ENCODE measurements at regions not wholly inside any gene's neighbourhood (a gene's known extent, or its start where the extent isn't known, plus 50 kb on each side); places are given as distances from the start of the nearest gene placed in this dataset.

- Histone ChIP-seq H3K9ac (no peak overlapping the region), H3K27ac (no peak overlapping the region), H3K79me2 (ENCODE audit: insufficient read depth, low read depth) (no peaks in the 10 kb centered on the region)
Observed at GRCh38 chr14:71613168-71613567, 319.1 kb upstream of the RGS6 start.

GRCh38 chr14:71616013-71616412, 316.2 kb upstream of the RGS6 start:
- H3K4me3 ChIP-seq (IDR thresholded peaks at IDR 0.05; ENCODE audit: insufficient read depth, low read depth, low read length), result no peak overlapping the region
- no peak overlapping the region for H3K27ac ChIP-seq
- no peak overlapping the region for H3K4me2 ChIP-seq
- no peak overlapping the region for H3K9ac ChIP-seq
- no peaks in the 10 kb centered on the region for H3K27me3 ChIP-seq (ENCODE audit: insufficient read depth, low read depth)
- no peaks in the 10 kb centered on the region for H4K20me1 ChIP-seq (ENCODE audit: insufficient read depth)
- no peak overlapping the region for H2AFZ ChIP-seq (ENCODE audit: low read depth)
- no peak for TF ChIP-seq CTCF (conservative IDR thresholded peaks at IDR 0.05; ENCODE audit: low read depth, low read length)
- H3K79me2 ChIP-seq (ENCODE audit: insufficient read depth, low read depth), result no peaks in the 10 kb centered on the region
- no peaks in the 10 kb centered on the region for H3K36me3 ChIP-seq (ENCODE audit: insufficient read depth)
- no peaks in the 10 kb centered on the region for H3K4me1 ChIP-seq (ENCODE audit: low read depth, poor library complexity, severe bottlenecking)

More at GRCh38 chr14:71613168-71613567, 319.1 kb upstream of the RGS6 start:
- H3K36me3 ChIP-seq (ENCODE audit: insufficient read depth), result no peaks in the 10 kb centered on the region
- no peak overlapping the region for H2AFZ ChIP-seq (ENCODE audit: low read depth)
- no peaks in the 10 kb centered on the region for H3K4me1 ChIP-seq (ENCODE audit: low read depth, poor library complexity, severe bottlenecking)
- no peaks in the 10 kb centered on the region for H4K20me1 ChIP-seq (ENCODE audit: insufficient read depth)
- no peaks in the 10 kb centered on the region for H3K27me3 ChIP-seq (ENCODE audit: insufficient read depth, low read depth)
- H3K4me2 ChIP-seq, result no peak overlapping the region
- no peak for TF ChIP-seq CTCF (conservative IDR thresholded peaks at IDR 0.05; ENCODE audit: low read depth, low read length)
- H3K4me3 ChIP-seq (IDR thresholded peaks at IDR 0.05; ENCODE audit: insufficient read depth, low read depth, low read length), result no peak overlapping the region

- TF ChIP-seq CTCF (conservative IDR thresholded peaks at IDR 0.05; ENCODE audit: low read depth, low read length), result no peak
- Histone ChIP-seq H3K4me2 (no peak overlapping the region), H3K36me3 (ENCODE audit: insufficient read depth) (no peaks in the 10 kb centered on the region), H2AFZ (ENCODE audit: low read depth) (no peak overlapping the region), H3K4me1 (ENCODE audit: low read depth, poor library complexity, severe bottlenecking) (no peaks in the 10 kb centered on the region), H4K20me1 (ENCODE audit: insufficient read depth) (no peaks in the 10 kb centered on the region), H3K9ac (no peak overlapping the region), H3K27ac (no peak overlapping the region), H3K79me2 (ENCODE audit: insufficient read depth, low read depth) (no peaks in the 10 kb centered on the region), H3K27me3 (ENCODE audit: insufficient read depth, low read depth) (no peaks in the 10 kb centered on the region), H3K4me3 (IDR thresholded peaks at IDR 0.05; ENCODE audit: insufficient read depth, low read depth, low read length) (no peak overlapping the region)
Observed at GRCh38 chr14:71618047-71618446, 314.2 kb upstream of the RGS6 start.

- Histone ChIP-seq H3K4me2 (no peak overlapping the region), H3K36me3 (ENCODE audit: insufficient read depth) (no peaks in the 10 kb centered on the region), H3K27ac (no peak overlapping the region), H3K27me3 (ENCODE audit: insufficient read depth, low read depth) (no peaks in the 10 kb centered on the region), H3K4me3 (IDR thresholded peaks at IDR 0.05; ENCODE audit: insufficient read depth, low read depth, low read length) (no peak overlapping the region), H3K9ac (no peak overlapping the region), H4K20me1 (ENCODE audit: insufficient read depth) (no peaks in the 10 kb centered on the region), H2AFZ (ENCODE audit: low read depth) (no peak overlapping the region), H3K79me2 (ENCODE audit: insufficient read depth, low read depth) (no peaks in the 10 kb centered on the region), H3K4me1 (ENCODE audit: low read depth, poor library complexity, severe bottlenecking) (no peaks in the 10 kb centered on the region)
- TF ChIP-seq CTCF (conservative IDR thresholded peaks at IDR 0.05; ENCODE audit: low read depth, low read length), result no peak
Observed at GRCh38 chr14:71618716-71619115, 313.5 kb upstream of the RGS6 start.
